Effector memory CD4-positive, alpha-beta T cell (primary cell): ENCODE measurements at regions not wholly inside any gene's neighbourhood (a gene's known extent, or its start where the extent isn't known, plus 50 kb on each side); places are given as distances from the start of the nearest gene placed in this dataset.
"Not testable (repeated sequence)": the region's sequence is repeated elsewhere in the genome, so short reads cannot be mapped to it uniquely, and the experiment has no call there.

Experiments
- DNase-seq, 3 donors: peaks; one replicate each; pipeline ENCODE4 v3.0.0-alpha.2; 2020
- H3K27ac ChIP-seq: 2 replicates; pipeline ENCODE4 v1.7.0; 2013; ENCODE audit warnings: mild to moderate bottlenecking, low read length, moderate library complexity; ENCODE audit not compliant: insufficient read depth, poor library complexity, severe bottlenecking
- H3K27me3 ChIP-seq: replicated peaks from 2 replicates; pipeline ENCODE4 v1.7.0; 2013; ENCODE audit warnings: mild to moderate bottlenecking, low read length; ENCODE audit not compliant: insufficient read depth, control insufficient read depth, poor library complexity, severe bottlenecking
- H3K36me3 ChIP-seq: 2 replicates; pipeline ENCODE4 v1.7.0; 2013; ENCODE audit warnings: mild to moderate bottlenecking, low read length, moderate library complexity; ENCODE audit not compliant: control insufficient read depth, insufficient read depth
- H3K4me1 ChIP-seq: 2 replicates; pipeline ENCODE4 v1.7.0; 2013; ENCODE audit warnings: low read length, mild to moderate bottlenecking; ENCODE audit not compliant: control insufficient read depth, insufficient read depth, poor library complexity, severe bottlenecking
- H3K4me3 ChIP-seq: 2 replicates; pipeline ENCODE4 v1.7.0; 2013; ENCODE audit warnings: low read length, low read depth, mild to moderate bottlenecking; ENCODE audit not compliant: insufficient read depth, poor library complexity, severe bottlenecking
- H3K9me3 ChIP-seq: 2 replicates; pipeline ENCODE4 v1.7.0; 2013; ENCODE audit warnings: mild to moderate bottlenecking, low read length, moderate library complexity; ENCODE audit not compliant: control insufficient read depth

- not testable (repeated sequence) for H3K4me1 ChIP-seq, H3K36me3 ChIP-seq, H3K27ac ChIP-seq, DNase-seq, H3K9me3 ChIP-seq, H3K27me3 ChIP-seq, H3K4me3 ChIP-seq
Measured at GRCh38 chr9:113740508-113741500, 135.3 kb upstream of the ZNF618 start.

- no peaks in the 10 kb centered on the region for H3K9me3 ChIP-seq
- no peaks in the 10 kb centered on the region for H3K4me1 ChIP-seq
- no peaks in the 10 kb centered on the region for H3K27me3 ChIP-seq
- no peak overlapping the region for H3K27ac ChIP-seq
- DNase-seq = no peak
- no peaks in the 10 kb centered on the region for H3K36me3 ChIP-seq
- H3K4me3 ChIP-seq = no peak overlapping the region
Measured at GRCh38 chr9:113741886-113742854, 133.9 kb upstream of the ZNF618 start.

GRCh38 chr9:113742878-113743277 is 133.2 kb upstream of the ZNF618 start:
- Histone ChIP-seq H3K36me3 (no peaks in the 10 kb centered on the region), H3K4me3 (no peak overlapping the region), H3K27me3 (no peaks in the 10 kb centered on the region), H3K9me3 (no peaks in the 10 kb centered on the region), H3K4me1 (no peaks in the 10 kb centered on the region), H3K27ac (no peak overlapping the region)
- DNase-seq = no peak

- no peak overlapping the region for H3K27ac ChIP-seq
- H3K9me3 ChIP-seq = no peaks in the 10 kb centered on the region
- no peak overlapping the region for H3K4me3 ChIP-seq
- no peak for DNase-seq
- H3K36me3 ChIP-seq = no peaks in the 10 kb centered on the region
- H3K27me3 ChIP-seq = no peaks in the 10 kb centered on the region
- H3K4me1 ChIP-seq = no peaks in the 10 kb centered on the region
Measured at GRCh38 chr9:113746486-113746885, 129.6 kb upstream of the ZNF618 start.

GRCh38 chr9:113748135-113748534 is 128.0 kb upstream of the ZNF618 start:
- Histone ChIP-seq H3K4me1 (no peaks in the 10 kb centered on the region), H3K27me3 (no peaks in the 10 kb centered on the region), H3K36me3 (no peaks in the 10 kb centered on the region), H3K4me3 (no peak overlapping the region), H3K9me3 (no peaks in the 10 kb centered on the region), H3K27ac (no peak overlapping the region)
- DNase-seq = no peak

GRCh38 chr9:113753398-113754119 is 122.5 kb upstream of the ZNF618 start:
- Histone ChIP-seq H3K36me3 (no peaks in the 10 kb centered on the region), H3K9me3 (no peaks in the 10 kb centered on the region), H3K4me1 (no peaks in the 10 kb centered on the region), H3K4me3 (no peak overlapping the region), H3K27ac (no peak overlapping the region), H3K27me3 (peaks cover 6% of the 10 kb centered on the region)
- no peak for DNase-seq

- no peak overlapping the region for H3K4me3 ChIP-seq
- no peaks in the 10 kb centered on the region for H3K36me3 ChIP-seq
- peaks cover 6% of the 10 kb centered on the region for H3K27me3 ChIP-seq
- H3K4me1 ChIP-seq = no peaks in the 10 kb centered on the region
- DNase-seq = no peak
- no peaks in the 10 kb centered on the region for H3K9me3 ChIP-seq
- H3K27ac ChIP-seq = no peak overlapping the region
Measured at GRCh38 chr9:113754739-113755138, 121.4 kb upstream of the ZNF618 start.

- Histone ChIP-seq H3K36me3 (no peaks in the 10 kb centered on the region), H3K4me1 (no peaks in the 10 kb centered on the region), H3K4me3 (no peak overlapping the region), H3K27me3 (peaks cover 6% of the 10 kb centered on the region), H3K27ac (no peak overlapping the region), H3K9me3 (no peaks in the 10 kb centered on the region)
- no peak for DNase-seq
Measured at GRCh38 chr9:113755433-113755832, 120.7 kb upstream of the ZNF618 start.

- peaks cover 6% of the 10 kb centered on the region for H3K27me3 ChIP-seq
Measured at GRCh38 chr9:113756476-113757192, 119.5 kb upstream of the ZNF618 start.

More at GRCh38 chr9:113756476-113757192, 119.5 kb upstream of the ZNF618 start:
- Histone ChIP-seq H3K4me1 (no peaks in the 10 kb centered on the region), H3K4me3 (no peak overlapping the region), H3K9me3 (no peaks in the 10 kb centered on the region), H3K36me3 (no peaks in the 10 kb centered on the region), H3K27ac (no peak overlapping the region)
- DNase-seq = no peak
